Activated CD4-positive, alpha-beta T cell treated with anti-CD3 and anti-CD28 coated beads, Interleukin-2, Interleukin-6, amounts not matched to agents 100 ng/mL and 50 ng/mL, durations not matched to agents 16 hours and 8 hours (primary cell): ENCODE measurements at regions not wholly inside any gene's neighbourhood (a gene's known extent, or its start where the extent isn't known, plus 50 kb on each side); places are given as distances from the start of the nearest gene placed in this dataset.
A peak's percentile ranks its signal among the peaks of the same experiment; 100 is the strongest.
"Not testable (repeated sequence)": the region's sequence is repeated elsewhere in the genome, so short reads cannot be mapped to it uniquely, and the experiment has no call there.

Experiments
- DNase-seq: peaks from one replicate; pipeline ENCODE4 v3.0.0-alpha.2; 2020

- not testable (repeated sequence) for DNase-seq
Observed at GRCh38 chr3:178349218-178349596, 187.0 kb upstream of the KCNMB2 start.

GRCh38 chr3:178350763-178351162 lies 185.5 kb upstream of the KCNMB2 start:
- no peak for DNase-seq

DNA sequence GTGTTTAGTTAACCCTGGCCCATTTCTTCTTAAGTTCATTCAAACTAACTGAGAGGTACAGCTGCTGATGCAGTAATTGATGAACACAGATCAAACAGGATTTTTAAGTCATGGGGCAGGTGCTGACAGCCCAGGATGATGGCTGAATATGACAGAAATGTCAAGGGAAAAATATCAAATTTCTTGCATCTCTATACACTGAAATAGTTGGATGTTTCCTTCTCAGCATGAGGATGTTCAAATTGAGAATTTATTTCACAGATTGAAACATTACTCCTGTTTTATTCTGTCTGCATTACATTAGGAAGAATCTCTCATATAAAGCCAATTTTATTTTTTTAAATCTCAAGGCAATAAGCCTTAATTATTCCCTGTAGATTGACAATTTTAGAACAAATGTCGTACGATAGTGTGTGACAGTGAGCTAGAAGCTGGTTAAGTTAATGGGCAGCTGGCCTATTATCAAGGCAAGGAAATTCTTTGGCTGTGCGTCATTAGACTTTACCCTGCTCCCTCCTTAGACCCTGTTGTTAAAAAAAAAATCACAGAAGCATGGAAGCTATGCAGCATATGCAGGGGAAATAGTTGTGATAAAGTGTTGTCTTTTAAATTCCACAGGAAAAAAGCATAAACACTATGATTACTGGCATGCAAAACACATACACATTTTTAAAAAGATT lies 183.8 kb upstream of the KCNMB2 start:
- DNase-seq: no peak

- no peak for DNase-seq
Observed at GRCh38 chr3:178353006-178353694, 183.1 kb upstream of the KCNMB2 start.

DNA sequence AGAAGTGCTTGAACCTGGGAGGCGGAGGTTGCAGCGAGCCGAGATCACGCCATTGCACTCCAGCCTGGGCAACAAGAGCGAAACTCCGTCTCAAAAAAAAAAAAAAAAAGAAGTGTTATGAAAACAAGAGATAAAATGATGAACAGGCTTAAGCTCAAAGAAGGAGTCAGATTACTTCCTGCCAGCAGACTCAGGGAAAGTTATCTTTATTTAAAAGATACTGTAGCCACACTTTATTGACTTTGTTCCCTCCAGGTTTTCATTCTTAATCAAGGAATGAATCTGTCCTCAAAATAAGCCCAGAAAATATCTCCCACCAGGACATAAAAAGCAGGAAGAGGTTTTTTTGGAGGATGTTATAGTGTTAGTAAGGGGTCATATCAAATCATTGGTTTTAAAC lies 176.5 kb upstream of the KCNMB2 start:
- no peak for DNase-seq

DNA sequence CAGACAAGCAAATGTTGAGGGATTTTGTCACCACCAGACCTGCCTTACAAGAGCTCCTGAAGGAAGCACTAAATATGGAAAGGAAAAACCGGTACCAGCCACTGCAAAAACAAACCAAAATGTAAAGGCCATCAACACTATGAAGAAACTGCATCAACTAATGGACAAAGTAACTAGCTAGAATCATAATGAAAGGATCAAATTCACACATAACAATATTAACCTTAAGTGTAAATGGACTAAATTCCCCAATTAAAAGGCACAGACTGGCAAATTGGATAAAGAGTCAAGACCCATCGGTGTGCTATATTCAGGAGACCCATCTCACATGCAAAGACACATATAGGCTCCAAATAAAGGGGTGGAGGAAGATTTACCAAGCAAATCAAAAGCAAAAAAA lies 173.2 kb upstream of the KCNMB2 start:
- DNase-seq: not testable (repeated sequence)

DNA sequence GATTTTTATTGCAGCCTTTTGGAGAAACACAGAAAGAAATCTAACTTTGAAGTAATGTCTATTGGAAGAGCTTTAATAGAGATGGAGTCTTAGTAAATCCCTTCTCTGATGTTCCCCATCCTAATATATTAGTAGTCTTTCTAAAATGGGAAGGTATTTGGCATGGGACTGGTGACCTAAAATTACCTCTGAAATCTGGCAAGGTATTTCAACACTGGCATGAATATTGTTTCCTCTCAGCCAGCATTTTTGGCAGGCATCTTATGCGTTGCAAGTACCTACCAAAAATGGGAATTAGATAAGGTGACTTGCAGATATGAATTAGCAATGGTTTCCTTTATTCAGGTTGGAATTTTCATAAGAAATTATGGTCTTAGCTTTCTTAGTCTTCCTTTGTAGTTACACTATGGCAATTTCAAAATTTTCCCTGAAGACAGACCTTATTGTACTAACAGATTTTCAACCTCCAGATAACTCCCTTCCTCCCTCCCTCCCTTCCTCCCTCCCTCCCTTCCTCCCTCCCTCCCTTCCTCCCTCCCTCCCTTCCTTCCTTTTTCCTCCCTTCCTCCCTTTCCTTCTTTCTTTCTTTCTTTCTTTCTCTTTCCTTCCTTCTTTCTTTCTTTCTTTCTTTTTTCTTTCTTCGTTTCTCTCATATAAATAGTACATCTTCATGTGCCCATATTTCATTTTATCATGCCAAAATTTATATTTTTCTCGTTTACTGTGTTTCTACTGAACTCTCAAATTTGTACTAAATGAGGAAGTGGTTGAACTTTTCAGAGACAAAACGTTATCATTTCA lies 168.2 kb upstream of the KCNMB2 start:
- no peak for DNase-seq

- no peak for DNase-seq
Observed at GRCh38 chr3:178369006-178369405, 167.2 kb upstream of the KCNMB2 start.

- no peak for DNase-seq
Observed at GRCh38 chr3:178369811-178370210, 166.4 kb upstream of the KCNMB2 start.

- DNase-seq: no peak
Observed at GRCh38 chr3:178370387-178370786, 165.8 kb upstream of the KCNMB2 start.

DNA sequence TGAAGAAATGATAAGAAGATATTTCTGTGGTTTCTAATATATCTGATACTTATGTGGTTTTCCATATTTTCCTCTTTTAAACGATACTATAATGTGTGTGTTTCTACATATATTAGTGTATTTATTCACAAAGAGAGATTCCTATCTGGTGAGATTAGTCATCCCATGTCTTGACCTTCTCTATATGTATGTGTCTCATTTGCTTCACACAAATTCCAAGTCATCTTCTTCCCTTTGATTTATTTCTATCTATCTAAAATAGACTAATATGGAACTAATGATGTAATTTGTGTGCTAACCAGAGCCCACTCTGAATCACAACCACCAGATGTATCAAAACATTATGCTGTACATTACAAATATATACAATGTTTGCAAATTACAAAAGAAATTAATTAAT lies 154.7 kb upstream of the KCNMB2 start:
- DNase-seq: no peak

- DNase-seq: no peak
Observed at GRCh38 chr3:178381971-178382448, 154.2 kb upstream of the KCNMB2 start.

DNA sequence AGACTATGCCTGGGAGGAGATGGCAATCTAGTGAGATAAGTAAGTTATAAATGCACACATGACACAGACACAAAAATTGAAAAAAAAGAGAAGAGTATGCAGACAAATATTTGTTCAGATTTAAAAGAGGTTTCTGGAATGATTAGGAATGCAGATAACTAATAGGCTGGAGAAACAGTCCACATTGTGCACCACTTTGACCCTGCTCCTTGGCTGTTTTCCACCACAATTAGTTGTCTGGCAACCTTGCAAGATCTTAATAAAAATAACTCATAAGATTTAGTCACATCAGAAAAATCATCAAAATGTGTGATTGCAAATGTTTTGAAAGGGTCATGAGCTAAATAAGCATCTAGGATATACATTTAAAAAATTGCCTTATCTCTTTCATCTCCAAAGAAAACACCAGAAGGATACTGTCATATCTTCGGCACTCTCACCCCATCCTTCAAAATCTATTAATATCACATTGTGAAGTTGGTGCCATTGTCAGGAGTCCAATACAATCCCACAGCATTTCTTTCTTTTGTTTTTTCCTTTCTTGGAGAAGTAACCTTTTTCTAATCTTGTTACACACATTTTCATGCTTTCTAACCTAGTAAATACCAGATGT lies 153.7 kb upstream of the KCNMB2 start:
- no peak for DNase-seq

DNA sequence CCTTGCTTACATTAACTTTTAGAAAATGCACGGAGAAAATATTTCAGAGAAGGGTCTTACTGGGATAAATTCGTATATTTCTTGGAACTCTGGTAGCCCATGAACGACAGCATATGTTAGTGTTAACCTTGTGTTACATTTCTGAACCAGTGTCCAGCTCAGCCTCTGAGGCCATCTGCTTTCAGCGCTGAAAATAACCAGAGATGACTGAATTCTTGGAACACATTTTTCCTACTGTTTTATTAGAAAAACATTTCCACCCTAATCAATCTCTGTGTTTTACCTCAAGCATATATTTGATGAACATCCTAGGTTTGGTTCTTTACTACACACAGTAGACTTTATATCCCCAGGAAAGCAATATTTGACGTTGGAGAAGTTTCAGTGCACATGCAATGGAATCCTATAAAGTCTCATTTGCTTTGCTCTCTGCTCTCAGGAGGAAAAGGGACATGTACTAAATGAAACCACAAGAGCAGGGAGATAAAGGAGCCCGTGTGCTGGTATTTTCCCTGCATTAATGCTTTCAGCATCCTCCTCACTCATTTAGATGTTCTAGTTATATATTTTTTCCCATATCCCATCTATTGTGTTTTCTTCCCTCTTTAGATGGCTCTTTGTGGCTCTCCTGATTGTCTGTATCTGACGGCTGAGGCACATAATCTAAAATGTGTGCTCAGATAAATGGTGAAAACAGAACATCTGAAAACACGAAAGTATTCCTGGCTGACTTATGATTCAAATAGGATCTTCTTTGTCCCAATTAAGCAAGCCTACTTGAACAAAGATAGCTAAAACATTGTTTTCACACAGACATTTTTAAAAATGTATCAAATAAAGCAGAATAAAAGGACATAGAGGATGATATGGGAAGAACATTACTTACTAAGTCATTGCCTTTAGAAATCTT lies 151.7 kb upstream of the KCNMB2 start:
- DNase-seq: no peak

GRCh38 chr3:178385280-178385952 lies 150.8 kb upstream of the KCNMB2 start:
- peak; percentile 35 for DNase-seq

DNA sequence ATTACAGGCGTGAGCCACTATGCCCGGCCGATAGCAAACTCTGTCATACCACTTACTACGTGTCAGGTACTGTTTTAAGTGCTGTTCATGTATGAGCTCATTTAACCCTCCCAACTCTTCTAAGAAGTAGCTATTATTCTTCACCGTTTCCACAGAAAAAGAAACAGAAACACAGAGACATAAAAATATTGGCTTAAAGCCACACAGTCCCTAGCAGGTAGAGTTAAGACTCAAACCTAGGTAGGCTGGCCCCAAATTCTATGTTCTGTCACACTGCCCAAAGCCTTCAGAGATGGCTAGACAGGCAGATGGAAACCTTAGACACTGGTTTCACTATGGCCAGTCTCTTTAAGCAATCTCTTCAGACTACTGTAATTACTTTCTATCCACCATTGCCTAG lies 149.8 kb upstream of the KCNMB2 start:
- peak; percentile 36 for DNase-seq

- DNase-seq: no peak
Observed at GRCh38 chr3:178386880-178387279, 149.4 kb upstream of the KCNMB2 start.

- DNase-seq: no peak
Observed at GRCh38 chr3:178388473-178388872, 147.8 kb upstream of the KCNMB2 start.

- DNase-seq: no peak
Observed at GRCh38 chr3:178389258-178389657, 147.0 kb upstream of the KCNMB2 start.

- peak; percentile 44 for DNase-seq
Observed at GRCh38 chr3:178392511-178392926, 143.7 kb upstream of the KCNMB2 start.

DNA sequence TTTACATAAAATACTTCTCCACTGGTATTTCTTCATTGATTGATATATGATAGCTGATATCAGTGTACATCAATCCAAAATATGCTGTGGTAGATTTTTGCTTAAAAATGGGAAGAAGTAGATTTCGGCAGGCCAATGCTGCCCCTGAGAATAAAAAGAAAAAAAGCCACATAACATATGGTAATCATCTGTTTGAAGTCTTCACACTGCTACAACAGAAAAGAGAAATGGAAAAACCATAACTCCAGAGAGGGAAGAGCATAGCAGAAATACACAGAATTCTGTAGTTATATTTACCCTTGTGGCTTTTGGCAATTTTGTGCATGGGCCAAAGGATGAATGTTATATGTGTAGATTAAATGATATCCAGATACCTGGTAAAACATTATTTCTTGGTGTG lies 143.1 kb upstream of the KCNMB2 start:
- no peak for DNase-seq

- no peak for DNase-seq
Observed at GRCh38 chr3:178393824-178394223, 142.4 kb upstream of the KCNMB2 start.
